Endodermal cell (in vitro differentiated cells): ENCODE measurements at regions not wholly inside any gene's neighbourhood (a gene's known extent, or its start where the extent isn't known, plus 50 kb on each side); places are given as distances from the start of the nearest gene placed in this dataset.

Experiments used
- DNase-seq: peaks from one replicate; pipeline ENCODE4 v3.0.0-alpha.2; 2017
- H3K27ac ChIP-seq: 2 replicates; pipeline ENCODE4 v1.5.1; 2013; ENCODE audit warnings: mild to moderate bottlenecking, low read depth, low read length, moderate library complexity
- H3K27me3 ChIP-seq: 2 replicates; pipeline ENCODE4 v1.6.1; 2013; ENCODE audit warnings: mild to moderate bottlenecking, low read length, moderate library complexity; ENCODE audit not compliant: insufficient read depth, control insufficient read depth, poor library complexity, severe bottlenecking
- H3K36me3 ChIP-seq: 2 replicates; pipeline ENCODE4 v1.7.0; 2013; ENCODE audit warnings: mild to moderate bottlenecking, low read length, moderate library complexity; ENCODE audit not compliant: control insufficient read depth, insufficient read depth
- H3K4me1 ChIP-seq: one replicate; pipeline ENCODE4 v1.7.0; 2013; ENCODE audit warnings: low read length; ENCODE audit not compliant: control insufficient read depth, insufficient read depth
- H3K4me3 ChIP-seq: 2 replicates; pipeline ENCODE4 v1.5.1; 2013; ENCODE audit warnings: mild to moderate bottlenecking, low read length, moderate library complexity
- H3K9ac ChIP-seq: 2 replicates; pipeline ENCODE4 v1.6.1; 2013; ENCODE audit warnings: mild to moderate bottlenecking, low read length, moderate library complexity; ENCODE audit not compliant: poor library complexity, severe bottlenecking; ENCODE audit errors: extremely low read depth
- H3K9me3 ChIP-seq: 2 replicates; pipeline ENCODE4 v1.6.1; 2013; ENCODE audit warnings: mild to moderate bottlenecking, low read length, moderate library complexity; ENCODE audit not compliant: control insufficient read depth
- H3K27ac Mint-ChIP-seq: 2 replicates; pipeline ENCODE4 v1.8.0; 2020; ENCODE audit warnings: mixed read lengths
- H3K27me3 Mint-ChIP-seq: 2 replicates; pipeline ENCODE4 v1.8.0; 2021; ENCODE audit warnings: mild to moderate bottlenecking, mixed read lengths; ENCODE audit not compliant: insufficient read depth
- H3K36me3 Mint-ChIP-seq: 2 replicates; pipeline ENCODE4 v1.8.0; 2020; ENCODE audit warnings: low read depth, mixed read lengths
- H3K4me1 Mint-ChIP-seq: 2 replicates; pipeline ENCODE4 v1.8.0; 2020; ENCODE audit warnings: mixed read lengths
- H3K4me3 Mint-ChIP-seq: 2 replicates; pipeline ENCODE4 v1.8.0; 2020; ENCODE audit warnings: mild to moderate bottlenecking, moderate library complexity, mixed read lengths
- H3K9me3 Mint-ChIP-seq: 2 replicates; pipeline ENCODE4 v1.8.0; 2020; ENCODE audit warnings: mild to moderate bottlenecking, mixed read lengths
- WGBS, 2 experiments: methylation state at CpG; one replicate each; pipeline versions ENCODE4 v1.1.5 to v1.1.7; 2013; ENCODE audit warnings: missing lambda C conversion rate in 2 of 2, mixed read lengths in 1 of 2; ENCODE audit not compliant: insufficient coverage in 1 of 2, insufficient read length in 1 of 2; 5-methylcytosine and 5-hydroxymethylcytosine counted together
- TF ChIP-seq, protein P1 (sequence below): fragments of 200-600 bp; sonication (generic); conservative IDR thresholded peaks from 2 replicates; pipeline ENCODE4 v1.5.0; 2021; ENCODE audit warnings: antibody characterized with exemption, mild to moderate bottlenecking

- H3K9me3 Mint-ChIP-seq: no peaks in the 10 kb centered on the region
- H3K4me3 Mint-ChIP-seq: no peak overlapping the region
- H3K9ac ChIP-seq: no peak overlapping the region
- H3K27me3 ChIP-seq: no peaks in the 10 kb centered on the region
- TF ChIP-seq, protein P1, sequence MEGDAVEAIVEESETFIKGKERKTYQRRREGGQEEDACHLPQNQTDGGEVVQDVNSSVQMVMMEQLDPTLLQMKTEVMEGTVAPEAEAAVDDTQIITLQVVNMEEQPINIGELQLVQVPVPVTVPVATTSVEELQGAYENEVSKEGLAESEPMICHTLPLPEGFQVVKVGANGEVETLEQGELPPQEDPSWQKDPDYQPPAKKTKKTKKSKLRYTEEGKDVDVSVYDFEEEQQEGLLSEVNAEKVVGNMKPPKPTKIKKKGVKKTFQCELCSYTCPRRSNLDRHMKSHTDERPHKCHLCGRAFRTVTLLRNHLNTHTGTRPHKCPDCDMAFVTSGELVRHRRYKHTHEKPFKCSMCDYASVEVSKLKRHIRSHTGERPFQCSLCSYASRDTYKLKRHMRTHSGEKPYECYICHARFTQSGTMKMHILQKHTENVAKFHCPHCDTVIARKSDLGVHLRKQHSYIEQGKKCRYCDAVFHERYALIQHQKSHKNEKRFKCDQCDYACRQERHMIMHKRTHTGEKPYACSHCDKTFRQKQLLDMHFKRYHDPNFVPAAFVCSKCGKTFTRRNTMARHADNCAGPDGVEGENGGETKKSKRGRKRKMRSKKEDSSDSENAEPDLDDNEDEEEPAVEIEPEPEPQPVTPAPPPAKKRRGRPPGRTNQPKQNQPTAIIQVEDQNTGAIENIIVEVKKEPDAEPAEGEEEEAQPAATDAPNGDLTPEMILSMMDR: no peak
- no peaks in the 10 kb centered on the region for H3K4me1 ChIP-seq
- no peak overlapping the region for H3K27ac Mint-ChIP-seq
- H3K9me3 ChIP-seq: no peaks in the 10 kb centered on the region
- H3K4me1 Mint-ChIP-seq: peaks cover 13% of the 10 kb centered on the region
- H3K36me3 ChIP-seq: no peaks in the 10 kb centered on the region
- H3K27ac ChIP-seq: no peak overlapping the region
- H3K27me3 Mint-ChIP-seq: no peaks in the 10 kb centered on the region
- DNase-seq: no peak
- H3K4me3 ChIP-seq: no peak overlapping the region
- H3K36me3 Mint-ChIP-seq: no peaks in the 10 kb centered on the region
Measured at GRCh38 chr4:19324184-19324583, 927.5 kb upstream of the SLIT2 start.

- no peak for DNase-seq
- Mint-ChIP-seq H3K36me3 (no peaks in the 10 kb centered on the region), H3K27me3 (no peaks in the 10 kb centered on the region), H3K27ac (no peak overlapping the region), H3K4me3 (no peak overlapping the region), H3K9me3 (no peaks in the 10 kb centered on the region), H3K4me1 (peaks cover 8% of the 10 kb centered on the region)
- 96% methylated on average over 1 of the region's 1 CpG; no CpG with 5 or more reads in 1 of the 2 experiments for WGBS, 2 experiments
- Histone ChIP-seq H3K36me3 (no peaks in the 10 kb centered on the region), H3K27ac (no peak overlapping the region), H3K9ac (no peak overlapping the region), H3K27me3 (no peaks in the 10 kb centered on the region), H3K4me3 (no peak overlapping the region), H3K4me1 (no peaks in the 10 kb centered on the region), H3K9me3 (no peaks in the 10 kb centered on the region)
- TF ChIP-seq, protein P1: no peak
Measured at GRCh38 chr4:19319607-19320006, 932.1 kb upstream of the SLIT2 start.

GRCh38 chr4:19317377-19317776 lies 934.3 kb upstream of the SLIT2 start:
- Histone ChIP-seq H3K36me3 (no peaks in the 10 kb centered on the region), H3K4me3 (no peak overlapping the region), H3K9me3 (no peaks in the 10 kb centered on the region), H3K27me3 (no peaks in the 10 kb centered on the region), H3K27ac (no peak overlapping the region), H3K4me1 (no peaks in the 10 kb centered on the region), H3K9ac (no peak overlapping the region)
- Mint-ChIP-seq H3K27me3 (no peaks in the 10 kb centered on the region), H3K36me3 (no peaks in the 10 kb centered on the region), H3K4me3 (no peak overlapping the region), H3K4me1 (peaks cover 5% of the 10 kb centered on the region), H3K27ac (no peak overlapping the region), H3K9me3 (no peaks in the 10 kb centered on the region)
- DNase-seq: no peak
- TF ChIP-seq, protein P1: no peak
